HEK293 (cell line): ENCODE measurements at regions not wholly inside any gene's neighbourhood (a gene's known extent, or its start where the extent isn't known, plus 50 kb on each side); places are given as distances from the start of the nearest gene placed in this dataset.

Experiments
- CTCF ChIA-PET: fragments of 350-600 bp; formaldehyde crosslinking; extraction: SDS; loops from one replicate; lab custom pipeline; 2021; ENCODE audit warnings: antibody characterized with exemption; lab: Yijun Ruan, JAX
- POLR2A ChIA-PET: fragments of 300-600 bp; formaldehyde crosslinking; extraction: SDS; loops from one replicate; lab custom pipeline; 2020; ENCODE audit warnings: antibody characterized with exemption, inconsistent platforms; lab: Yijun Ruan, JAX
- H3K27ac ChIP-seq: fragments of 200-500 bp; sonication (Bioruptor generic); 2 replicates; pipeline ENCODE4 v1.5.1; 2014; ENCODE audit warnings: low read depth, low read length, control low read depth, inconsistent platforms; ENCODE audit errors: extremely low read depth
- H3K36me3 ChIP-seq, 2 experiments: fragments of 200-500 bp in 1 of 2; sonication (Bioruptor generic) in 1 of 2; 1 replicate in 1 of 2; 2 replicates in 1 of 2; pipeline ENCODE4 v1.5.1; 2014 to 2017; ENCODE audit warnings: inconsistent platforms in 2 of 2, low read length in 2 of 2; ENCODE audit not compliant: control insufficient read depth in 2 of 2, insufficient read depth in 1 of 2
- H3K4me1 ChIP-seq: fragments of 200-500 bp; sonication (Bioruptor generic); 2 replicates; pipeline ENCODE4 v1.5.1; 2014; ENCODE audit warnings: mild to moderate bottlenecking, low read length, inconsistent platforms; ENCODE audit not compliant: control insufficient read depth, insufficient read depth
- H3K4me3 ChIP-seq: 2 replicates; pipeline ENCODE4 v1.5.1; 2011; ENCODE audit warnings: low read depth, mild to moderate bottlenecking, control low read depth, low read length, moderate library complexity
- H3K9me3 ChIP-seq: fragments of 200-500 bp; sonication (Bioruptor generic); 2 replicates; pipeline ENCODE4 v1.5.1; 2014; ENCODE audit warnings: low read depth, low read length, inconsistent platforms; ENCODE audit not compliant: control insufficient read depth, insufficient read depth
- KLF8 ChIP-seq: fragments of 450-650 bp; formaldehyde crosslinking; IDR thresholded peaks from 2 replicates; pipeline ENCODE4 v1.5.1; 2016; ENCODE audit warnings: missing biosample characterization, missing genetic modification characterization
- MZF1 ChIP-seq: fragments of 450-650 bp; formaldehyde crosslinking; IDR thresholded peaks from 2 replicates; pipeline ENCODE4 v1.5.1; 2017; ENCODE audit warnings: missing biosample characterization, missing genetic modification characterization, borderline replicate concordance
- SETDB1 ChIP-seq: IDR thresholded peaks from one replicate; pipeline ENCODE4 v1.6.1; 2017; ENCODE audit warnings: mild to moderate bottlenecking, low read length, moderate library complexity, mixed read lengths; ENCODE audit not compliant: insufficient read length
- ZNF138 ChIP-seq: fragments of 450-650 bp; formaldehyde crosslinking; IDR thresholded peaks from 2 replicates; pipeline ENCODE4 v1.5.1; 2016; ENCODE audit warnings: missing biosample characterization, missing genetic modification characterization, borderline replicate concordance
- ZNF169 ChIP-seq: fragments of 450-650 bp; formaldehyde crosslinking; IDR thresholded peaks from 2 replicates; pipeline ENCODE4 v1.5.1; 2016; ENCODE audit warnings: missing biosample characterization, missing genetic modification characterization
- ZNF416 ChIP-seq: fragments of 450-650 bp; formaldehyde crosslinking; IDR thresholded peaks from 2 replicates; pipeline ENCODE4 v1.5.1; 2016; ENCODE audit warnings: missing biosample characterization, missing genetic modification characterization
- ZNF426 ChIP-seq: fragments of 450-650 bp; formaldehyde crosslinking; IDR thresholded peaks from 2 replicates; pipeline ENCODE4 v1.5.1; 2017; ENCODE audit warnings: missing biosample characterization, missing genetic modification characterization, mild to moderate bottlenecking, inconsistent platforms, moderate library complexity
- ZNF555 ChIP-seq: fragments of 450-650 bp; formaldehyde crosslinking; conservative IDR thresholded peaks from 2 replicates; pipeline ENCODE4 v1.5.1; 2017; ENCODE audit warnings: missing biosample characterization, mild to moderate bottlenecking, missing genetic modification characterization, inconsistent platforms
- ZNF561 ChIP-seq: fragments of 450-650 bp; IDR thresholded peaks from 2 replicates; pipeline ENCODE4 v1.5.1; 2018; ENCODE audit warnings: missing biosample characterization, missing genetic modification characterization, borderline replicate concordance
- ZNF776 ChIP-seq: fragments of 450-650 bp; formaldehyde crosslinking; IDR thresholded peaks from 2 replicates; pipeline ENCODE4 v1.5.0; 2017; ENCODE audit warnings: missing biosample characterization, missing genetic modification characterization, borderline replicate concordance
- ZNF843 ChIP-seq: fragments of 450-650 bp; formaldehyde crosslinking; IDR thresholded peaks from 2 replicates; pipeline ENCODE4 v1.5.1; 2016; ENCODE audit warnings: missing biosample characterization, missing genetic modification characterization
- ZSCAN30 ChIP-seq: fragments of 450-650 bp; IDR thresholded peaks from 2 replicates; pipeline ENCODE4 v1.5.1; 2018; ENCODE audit warnings: missing biosample characterization, mild to moderate bottlenecking, missing genetic modification characterization, moderate library complexity
- TF ChIP-seq, protein P1 (sequence below): fragments of 450-650 bp; formaldehyde crosslinking; IDR thresholded peaks from 2 replicates; pipeline ENCODE4 v1.5.1; 2016; ENCODE audit warnings: missing biosample characterization, missing genetic modification characterization, borderline replicate concordance
- TF ChIP-seq, protein P2 (sequence below): fragments of 450-650 bp; formaldehyde crosslinking; IDR thresholded peaks from 2 replicates; pipeline ENCODE4 v1.5.1; 2016; ENCODE audit warnings: missing biosample characterization, missing genetic modification characterization
- TF ChIP-seq, protein P3 (sequence below): fragments of 450-650 bp; formaldehyde crosslinking; IDR thresholded peaks from 2 replicates; pipeline ENCODE4 v1.5.1; 2016; ENCODE audit warnings: missing biosample characterization, missing genetic modification characterization
- TF ChIP-seq, protein P4 (sequence below): fragments of 450-650 bp; formaldehyde crosslinking; IDR thresholded peaks from 2 replicates; pipeline ENCODE4; 2016; ENCODE audit warnings: missing biosample characterization, missing genetic modification characterization
- TF ChIP-seq, protein P5 (sequence below): fragments of 450-650 bp; formaldehyde crosslinking; IDR thresholded peaks from 2 replicates; pipeline ENCODE4 v1.5.1; 2017; ENCODE audit warnings: missing biosample characterization, missing genetic modification characterization

DNA sequence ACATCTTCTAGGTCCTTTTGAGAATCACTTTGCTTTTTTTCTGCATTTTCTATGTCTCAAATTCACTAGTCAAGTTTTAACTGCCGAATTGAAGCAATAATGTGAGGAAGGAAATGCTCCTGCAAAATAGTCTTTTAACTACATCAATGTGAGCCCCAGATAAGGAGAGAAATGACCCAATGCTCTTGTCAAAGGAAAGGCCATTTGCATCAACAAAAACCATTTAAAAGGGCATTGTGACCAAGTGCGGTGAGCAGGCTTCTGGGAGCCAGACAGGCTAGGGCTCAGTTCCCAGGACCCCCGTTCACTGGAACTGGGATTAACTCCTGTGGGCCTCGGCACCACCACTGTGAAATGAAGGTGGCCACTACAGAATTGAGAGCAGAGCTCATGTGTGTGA lies 127.9 kb upstream of the EEPD1 start (continued):
- TF ChIP-seq, protein P1, sequence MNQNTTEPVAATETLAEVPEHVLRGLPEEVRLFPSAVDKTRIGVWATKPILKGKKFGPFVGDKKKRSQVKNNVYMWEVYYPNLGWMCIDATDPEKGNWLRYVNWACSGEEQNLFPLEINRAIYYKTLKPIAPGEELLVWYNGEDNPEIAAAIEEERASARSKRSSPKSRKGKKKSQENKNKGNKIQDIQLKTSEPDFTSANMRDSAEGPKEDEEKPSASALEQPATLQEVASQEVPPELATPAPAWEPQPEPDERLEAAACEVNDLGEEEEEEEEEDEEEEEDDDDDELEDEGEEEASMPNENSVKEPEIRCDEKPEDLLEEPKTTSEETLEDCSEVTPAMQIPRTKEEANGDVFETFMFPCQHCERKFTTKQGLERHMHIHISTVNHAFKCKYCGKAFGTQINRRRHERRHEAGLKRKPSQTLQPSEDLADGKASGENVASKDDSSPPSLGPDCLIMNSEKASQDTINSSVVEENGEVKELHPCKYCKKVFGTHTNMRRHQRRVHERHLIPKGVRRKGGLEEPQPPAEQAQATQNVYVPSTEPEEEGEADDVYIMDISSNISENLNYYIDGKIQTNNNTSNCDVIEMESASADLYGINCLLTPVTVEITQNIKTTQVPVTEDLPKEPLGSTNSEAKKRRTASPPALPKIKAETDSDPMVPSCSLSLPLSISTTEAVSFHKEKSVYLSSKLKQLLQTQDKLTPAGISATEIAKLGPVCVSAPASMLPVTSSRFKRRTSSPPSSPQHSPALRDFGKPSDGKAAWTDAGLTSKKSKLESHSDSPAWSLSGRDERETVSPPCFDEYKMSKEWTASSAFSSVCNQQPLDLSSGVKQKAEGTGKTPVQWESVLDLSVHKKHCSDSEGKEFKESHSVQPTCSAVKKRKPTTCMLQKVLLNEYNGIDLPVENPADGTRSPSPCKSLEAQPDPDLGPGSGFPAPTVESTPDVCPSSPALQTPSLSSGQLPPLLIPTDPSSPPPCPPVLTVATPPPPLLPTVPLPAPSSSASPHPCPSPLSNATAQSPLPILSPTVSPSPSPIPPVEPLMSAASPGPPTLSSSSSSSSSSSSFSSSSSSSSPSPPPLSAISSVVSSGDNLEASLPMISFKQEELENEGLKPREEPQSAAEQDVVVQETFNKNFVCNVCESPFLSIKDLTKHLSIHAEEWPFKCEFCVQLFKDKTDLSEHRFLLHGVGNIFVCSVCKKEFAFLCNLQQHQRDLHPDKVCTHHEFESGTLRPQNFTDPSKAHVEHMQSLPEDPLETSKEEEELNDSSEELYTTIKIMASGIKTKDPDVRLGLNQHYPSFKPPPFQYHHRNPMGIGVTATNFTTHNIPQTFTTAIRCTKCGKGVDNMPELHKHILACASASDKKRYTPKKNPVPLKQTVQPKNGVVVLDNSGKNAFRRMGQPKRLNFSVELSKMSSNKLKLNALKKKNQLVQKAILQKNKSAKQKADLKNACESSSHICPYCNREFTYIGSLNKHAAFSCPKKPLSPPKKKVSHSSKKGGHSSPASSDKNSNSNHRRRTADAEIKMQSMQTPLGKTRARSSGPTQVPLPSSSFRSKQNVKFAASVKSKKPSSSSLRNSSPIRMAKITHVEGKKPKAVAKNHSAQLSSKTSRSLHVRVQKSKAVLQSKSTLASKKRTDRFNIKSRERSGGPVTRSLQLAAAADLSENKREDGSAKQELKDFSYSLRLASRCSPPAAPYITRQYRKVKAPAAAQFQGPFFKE (tag by site-specific recombination) = no peak
- TF ChIP-seq, protein P2, sequence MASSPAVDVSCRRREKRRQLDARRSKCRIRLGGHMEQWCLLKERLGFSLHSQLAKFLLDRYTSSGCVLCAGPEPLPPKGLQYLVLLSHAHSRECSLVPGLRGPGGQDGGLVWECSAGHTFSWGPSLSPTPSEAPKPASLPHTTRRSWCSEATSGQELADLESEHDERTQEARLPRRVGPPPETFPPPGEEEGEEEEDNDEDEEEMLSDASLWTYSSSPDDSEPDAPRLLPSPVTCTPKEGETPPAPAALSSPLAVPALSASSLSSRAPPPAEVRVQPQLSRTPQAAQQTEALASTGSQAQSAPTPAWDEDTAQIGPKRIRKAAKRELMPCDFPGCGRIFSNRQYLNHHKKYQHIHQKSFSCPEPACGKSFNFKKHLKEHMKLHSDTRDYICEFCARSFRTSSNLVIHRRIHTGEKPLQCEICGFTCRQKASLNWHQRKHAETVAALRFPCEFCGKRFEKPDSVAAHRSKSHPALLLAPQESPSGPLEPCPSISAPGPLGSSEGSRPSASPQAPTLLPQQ (tag by site-specific recombination) = no peak
- no peak for TF ChIP-seq SETDB1
- TF ChIP-seq ZNF776 (tag by site-specific recombination) = no peak
- TF ChIP-seq, protein P3, sequence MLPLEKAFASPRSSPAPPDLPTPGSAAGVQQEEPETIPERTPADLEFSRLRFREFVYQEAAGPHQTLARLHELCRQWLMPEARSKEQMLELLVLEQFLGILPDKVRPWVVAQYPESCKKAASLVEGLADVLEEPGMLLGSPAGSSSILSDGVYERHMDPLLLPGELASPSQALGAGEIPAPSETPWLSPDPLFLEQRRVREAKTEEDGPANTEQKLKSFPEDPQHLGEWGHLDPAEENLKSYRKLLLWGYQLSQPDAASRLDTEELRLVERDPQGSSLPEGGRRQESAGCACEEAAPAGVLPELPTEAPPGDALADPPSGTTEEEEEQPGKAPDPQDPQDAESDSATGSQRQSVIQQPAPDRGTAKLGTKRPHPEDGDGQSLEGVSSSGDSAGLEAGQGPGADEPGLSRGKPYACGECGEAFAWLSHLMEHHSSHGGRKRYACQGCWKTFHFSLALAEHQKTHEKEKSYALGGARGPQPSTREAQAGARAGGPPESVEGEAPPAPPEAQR = no peak

DNA sequence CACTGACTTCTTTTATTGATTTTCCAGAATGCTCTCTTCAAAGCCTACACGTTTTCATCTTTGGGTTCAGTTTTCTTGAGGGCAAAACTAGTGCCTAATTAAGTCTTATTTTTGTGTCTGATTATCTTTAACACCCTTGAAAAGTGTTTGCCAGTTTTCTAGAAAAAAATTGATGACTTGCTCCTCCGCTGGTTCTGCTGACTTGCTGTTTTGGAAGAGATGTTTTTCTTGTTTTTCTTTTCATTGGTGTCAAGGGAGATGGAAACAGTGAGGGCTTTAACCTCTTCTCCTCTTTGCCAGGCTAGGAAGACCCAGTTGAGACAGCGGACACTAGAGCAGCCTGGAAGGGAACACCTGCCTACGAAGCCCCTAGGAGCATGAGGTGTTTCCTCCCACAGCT lies 123.7 kb upstream of the EEPD1 start:
- H3K27ac ChIP-seq = no peak overlapping the region
- POLR2A ChIA-PET = no interaction called here

DNA sequence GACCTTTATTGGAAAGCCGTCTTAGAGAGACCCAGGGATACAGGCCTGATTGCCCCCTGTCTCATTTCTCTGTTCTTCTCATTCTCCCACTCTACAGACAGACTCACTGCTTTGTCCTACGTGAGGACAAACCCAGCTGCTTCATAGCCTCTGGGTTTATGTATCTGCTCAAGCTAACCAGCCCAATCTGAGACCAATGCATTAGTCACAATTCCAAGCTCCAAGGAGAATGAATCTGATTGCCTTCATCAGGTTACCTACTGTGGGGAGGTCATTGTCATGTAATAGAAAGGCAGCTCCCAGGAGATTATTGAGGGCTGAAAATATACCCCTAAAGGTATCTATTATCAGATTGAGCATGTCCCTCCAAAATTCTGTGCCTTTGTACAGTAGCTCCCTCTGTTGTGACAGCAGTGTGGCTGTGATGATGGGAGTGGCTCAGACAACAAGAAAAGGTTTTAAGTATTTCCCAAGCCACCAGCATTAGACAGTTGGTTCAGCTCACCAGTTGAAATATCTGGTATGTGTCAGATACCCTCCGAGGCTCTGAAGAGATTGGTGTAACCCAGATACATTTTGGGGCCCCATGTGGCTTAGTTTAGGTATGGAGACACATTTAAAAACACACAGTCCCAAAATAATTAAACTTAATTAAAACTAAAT lies 123.1 kb upstream of the EEPD1 start:
- no peaks in the 10 kb centered on the region for H3K4me1 ChIP-seq
- H3K27ac ChIP-seq = no peak overlapping the region
- H3K9me3 ChIP-seq = no peaks in the 10 kb centered on the region
- no peak for TF ChIP-seq ZNF555 (tag by site-specific recombination)
- no peak for TF ChIP-seq ZNF843 (tag by site-specific recombination)
- TF ChIP-seq MZF1 (tag by site-specific recombination) = no peak
- TF ChIP-seq, protein P4, sequence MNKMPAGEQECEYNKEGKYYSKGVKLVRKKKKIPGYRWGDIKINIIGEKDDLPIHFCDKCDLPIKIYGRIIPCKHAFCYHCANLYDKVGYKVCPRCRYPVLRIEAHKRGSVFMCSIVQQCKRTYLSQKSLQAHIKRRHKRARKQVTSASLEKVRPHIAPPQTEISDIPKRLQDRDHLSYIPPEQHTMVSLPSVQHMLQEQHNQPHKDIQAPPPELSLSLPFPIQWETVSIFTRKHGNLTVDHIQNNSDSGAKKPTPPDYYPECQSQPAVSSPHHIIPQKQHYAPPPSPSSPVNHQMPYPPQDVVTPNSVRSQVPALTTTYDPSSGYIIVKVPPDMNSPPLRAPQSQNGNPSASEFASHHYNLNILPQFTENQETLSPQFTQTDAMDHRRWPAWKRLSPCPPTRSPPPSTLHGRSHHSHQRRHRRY (tag by site-specific recombination) = no peak
- TF ChIP-seq ZNF169 (tag by site-specific recombination) = no peak
- no peak for TF ChIP-seq KLF8
- TF ChIP-seq ZNF138 (tag by site-specific recombination) = no peak
- no peak for TF ChIP-seq ZNF426 (tag by site-specific recombination)
- TF ChIP-seq, protein P5, sequence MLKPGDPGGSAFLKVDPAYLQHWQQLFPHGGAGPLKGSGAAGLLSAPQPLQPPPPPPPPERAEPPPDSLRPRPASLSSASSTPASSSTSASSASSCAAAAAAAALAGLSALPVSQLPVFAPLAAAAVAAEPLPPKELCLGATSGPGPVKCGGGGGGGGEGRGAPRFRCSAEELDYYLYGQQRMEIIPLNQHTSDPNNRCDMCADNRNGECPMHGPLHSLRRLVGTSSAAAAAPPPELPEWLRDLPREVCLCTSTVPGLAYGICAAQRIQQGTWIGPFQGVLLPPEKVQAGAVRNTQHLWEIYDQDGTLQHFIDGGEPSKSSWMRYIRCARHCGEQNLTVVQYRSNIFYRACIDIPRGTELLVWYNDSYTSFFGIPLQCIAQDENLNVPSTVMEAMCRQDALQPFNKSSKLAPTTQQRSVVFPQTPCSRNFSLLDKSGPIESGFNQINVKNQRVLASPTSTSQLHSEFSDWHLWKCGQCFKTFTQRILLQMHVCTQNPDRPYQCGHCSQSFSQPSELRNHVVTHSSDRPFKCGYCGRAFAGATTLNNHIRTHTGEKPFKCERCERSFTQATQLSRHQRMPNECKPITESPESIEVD (tag by site-specific recombination) = no peak
- TF ChIP-seq ZNF776 (tag by site-specific recombination) = no peak
- no peak for TF ChIP-seq ZSCAN30 (tag by site-specific recombination)
- CTCF ChIA-PET = interaction anchor here (0.5 to 1.4 kb wide), 3 partner anchors 9 to 338 kb away, joined by 3 to 6 read pairs (median 3); no protein-coding TSS in a partner anchor
- no peaks in the 10 kb centered on the region for H3K36me3 ChIP-seq
- H3K4me3 ChIP-seq = no peak overlapping the region
- POLR2A ChIA-PET = no interaction called here

More for the DNA sequence above, 123.7 kb upstream of the EEPD1 start:
- TF ChIP-seq ZNF416 (tag by site-specific recombination) = no peak
- TF ChIP-seq ZNF561 = no peak
- Histone ChIP-seq H3K4me3 (no peak overlapping the region), H3K36me3 (no peaks in the 10 kb centered on the region), H3K4me1 (no peaks in the 10 kb centered on the region), H3K9me3 (no peaks in the 10 kb centered on the region)
- CTCF ChIA-PET = interaction anchor here (1.4 kb wide), 1 partner anchor 13 kb away, joined by 3 read pairs; no protein-coding TSS in a partner anchor
